ENCODE measurements at regions not wholly inside any gene's neighbourhood (a gene's known extent, or its start where the extent isn't known, plus 50 kb on each side); places are given as distances from the start of the nearest gene placed in this dataset.

DNA sequence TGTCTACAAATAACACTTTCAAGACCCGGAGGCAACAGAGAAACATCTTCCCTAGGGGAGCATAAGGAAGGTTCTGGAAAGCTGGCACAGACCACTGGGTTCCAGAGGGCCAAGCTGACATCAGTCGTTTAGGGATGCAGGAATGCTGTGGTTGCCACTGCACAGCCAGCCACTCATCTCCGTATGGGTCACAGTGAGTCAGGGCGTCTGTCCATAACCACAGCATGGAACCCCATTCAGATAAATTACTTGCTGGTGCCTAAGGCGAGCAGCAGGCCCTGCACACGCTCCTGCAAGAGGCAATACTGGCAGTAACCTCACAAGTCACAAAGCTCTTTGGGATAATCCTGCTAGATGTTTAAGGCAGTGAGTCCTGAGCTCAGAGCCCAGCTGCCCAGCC, 140.9 kb upstream of the UBL3 start:
- no peak for DNase-seq

DNA sequence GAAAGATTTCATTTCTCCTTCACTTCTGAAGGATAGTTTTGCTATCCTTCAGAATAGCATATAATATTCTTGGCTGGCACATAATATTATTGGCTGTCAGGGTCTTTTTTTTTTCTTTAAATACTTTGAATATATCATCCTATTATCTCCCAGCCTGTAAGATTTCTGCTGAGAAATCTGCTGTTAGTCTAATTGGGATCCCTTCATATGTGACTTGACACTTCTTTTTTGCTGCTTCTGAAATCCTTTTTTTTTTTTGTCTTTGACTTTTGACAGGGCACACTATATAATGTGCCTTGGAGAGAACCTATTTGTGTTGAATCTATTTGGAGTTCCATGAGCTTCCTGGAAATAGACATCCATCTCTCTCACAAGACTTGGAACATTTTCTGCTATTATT, 136.9 kb upstream of the UBL3 start:
- no peak for DNase-seq

DNA sequence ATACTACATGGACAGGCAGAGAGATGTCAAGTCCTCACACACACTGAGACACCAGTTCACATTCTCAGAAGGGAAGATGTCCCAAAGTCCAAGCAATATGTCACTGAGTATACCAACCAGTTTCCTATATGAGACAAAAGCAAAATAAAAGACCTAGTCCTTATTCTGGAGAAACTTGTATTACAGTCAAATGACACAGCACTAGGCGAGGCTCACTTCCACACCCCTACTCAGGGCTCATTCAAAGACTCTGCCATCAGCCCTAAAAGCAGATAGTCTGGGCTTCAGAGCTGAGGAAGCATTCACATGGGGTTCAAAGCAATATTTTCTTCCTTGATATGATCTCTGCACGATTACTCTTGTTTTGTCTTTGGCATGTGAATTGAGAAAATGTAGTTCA, 129.9 kb upstream of the UBL3 start:
- no peak for DNase-seq

DNA sequence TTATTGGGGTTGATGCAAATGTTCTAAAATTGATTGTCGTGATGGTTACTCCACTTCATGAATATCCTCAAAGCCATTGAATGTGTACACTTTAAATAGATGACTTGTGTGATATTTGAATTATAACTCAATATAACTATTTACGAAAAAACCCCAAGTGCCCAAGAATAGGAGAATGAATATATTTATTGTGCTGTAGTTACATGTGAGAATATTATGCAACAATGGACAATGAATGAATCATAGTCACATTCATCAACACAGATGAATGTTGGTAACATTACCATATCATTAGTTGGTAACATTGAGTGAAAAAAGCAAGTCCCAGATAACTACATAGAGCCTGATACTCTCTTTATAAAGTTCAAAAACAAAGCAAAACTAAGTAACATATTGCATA, 127.8 kb upstream of the UBL3 start:
- DNase-seq: no peak

DNA sequence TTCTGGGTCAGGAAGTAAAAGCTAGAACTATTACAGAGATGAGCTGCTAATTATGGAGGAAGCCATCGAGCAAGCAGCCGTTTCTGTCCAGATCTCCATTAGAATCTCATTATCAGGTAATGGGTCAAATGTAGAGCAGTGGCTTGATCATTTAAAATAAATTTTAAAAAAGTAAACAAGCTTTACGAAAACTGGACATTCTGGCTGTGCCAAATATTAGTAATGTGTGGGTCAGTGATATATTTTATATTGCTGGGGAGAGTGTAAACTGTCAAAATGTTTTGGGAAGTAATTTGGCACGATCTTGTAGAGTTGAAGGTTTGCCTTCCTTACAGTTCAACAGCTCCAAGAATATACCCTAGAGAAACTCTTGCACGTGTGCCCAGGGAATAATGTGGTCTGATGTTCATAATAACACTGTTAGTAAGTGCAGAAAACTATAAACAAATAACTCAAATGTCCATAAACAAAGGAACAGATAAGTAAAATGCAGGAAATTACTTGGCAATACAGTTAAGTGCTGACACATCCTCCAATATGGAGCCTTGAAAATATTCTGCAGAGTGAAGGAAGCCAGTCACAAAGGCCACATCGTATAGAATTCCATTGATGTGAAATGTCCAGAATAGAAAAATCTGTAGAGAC, 127.2 kb upstream of the UBL3 start:
- no peak for DNase-seq

DNA sequence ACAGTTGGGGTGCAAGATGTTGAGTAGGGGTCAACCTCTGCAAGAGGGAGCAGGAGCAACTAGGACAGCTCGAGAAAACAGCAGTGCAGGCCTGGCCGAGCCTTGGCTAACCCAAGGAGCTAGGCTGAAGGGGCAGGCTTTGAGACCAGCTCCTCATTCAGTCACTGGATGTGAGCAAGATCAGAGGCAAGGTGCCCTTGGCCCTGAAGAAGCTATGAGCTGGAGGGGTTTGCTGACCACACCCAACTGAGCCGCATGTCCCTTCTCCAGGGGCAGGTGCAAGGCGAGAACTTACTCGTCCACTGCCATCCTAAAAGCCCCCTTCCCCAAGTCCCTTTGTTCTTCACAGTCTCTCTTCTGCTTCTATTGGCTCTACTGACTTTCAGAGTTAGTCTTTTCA, 126.1 kb upstream of the UBL3 start:
- no peak for DNase-seq

DNA sequence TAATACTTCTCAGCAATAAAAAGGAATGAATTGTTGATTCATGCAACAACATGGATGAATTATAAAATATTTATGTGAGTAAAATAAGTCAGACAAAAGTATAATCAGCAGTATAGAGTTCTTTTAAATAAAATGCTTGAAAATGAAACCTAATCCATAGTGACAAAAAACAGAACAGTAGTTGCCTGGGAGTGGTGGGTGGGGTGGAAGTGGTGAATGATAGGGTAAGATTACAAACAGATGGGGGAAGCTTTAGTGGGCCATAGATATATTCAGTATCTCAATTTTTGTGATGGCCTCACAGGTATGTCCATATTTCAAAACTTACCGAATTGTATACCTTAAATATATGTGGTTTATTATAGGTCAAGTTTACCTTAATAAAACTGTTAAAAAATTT, 124.9 kb upstream of the UBL3 start:
- DNase-seq: no peak

DNA sequence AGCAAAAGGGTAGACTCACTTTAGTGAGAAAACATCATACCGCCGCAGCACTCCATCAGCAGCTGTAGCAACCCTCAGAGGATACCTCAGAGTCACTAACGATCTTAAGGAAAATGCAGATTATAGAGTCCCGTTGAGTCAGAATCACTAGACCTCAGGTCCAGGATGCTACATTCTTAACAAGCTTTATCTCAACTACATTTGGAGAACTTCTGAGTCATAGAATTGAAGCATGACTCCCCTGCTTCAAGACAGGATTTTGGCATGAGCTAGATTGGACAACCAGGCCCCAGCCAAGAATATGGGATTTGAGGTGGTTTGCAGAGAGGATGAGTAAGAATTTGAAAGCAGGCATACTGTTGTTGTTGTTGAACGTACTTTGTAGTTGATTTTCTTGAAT, 118.9 kb upstream of the UBL3 start:
- DNase-seq: no peak

DNA sequence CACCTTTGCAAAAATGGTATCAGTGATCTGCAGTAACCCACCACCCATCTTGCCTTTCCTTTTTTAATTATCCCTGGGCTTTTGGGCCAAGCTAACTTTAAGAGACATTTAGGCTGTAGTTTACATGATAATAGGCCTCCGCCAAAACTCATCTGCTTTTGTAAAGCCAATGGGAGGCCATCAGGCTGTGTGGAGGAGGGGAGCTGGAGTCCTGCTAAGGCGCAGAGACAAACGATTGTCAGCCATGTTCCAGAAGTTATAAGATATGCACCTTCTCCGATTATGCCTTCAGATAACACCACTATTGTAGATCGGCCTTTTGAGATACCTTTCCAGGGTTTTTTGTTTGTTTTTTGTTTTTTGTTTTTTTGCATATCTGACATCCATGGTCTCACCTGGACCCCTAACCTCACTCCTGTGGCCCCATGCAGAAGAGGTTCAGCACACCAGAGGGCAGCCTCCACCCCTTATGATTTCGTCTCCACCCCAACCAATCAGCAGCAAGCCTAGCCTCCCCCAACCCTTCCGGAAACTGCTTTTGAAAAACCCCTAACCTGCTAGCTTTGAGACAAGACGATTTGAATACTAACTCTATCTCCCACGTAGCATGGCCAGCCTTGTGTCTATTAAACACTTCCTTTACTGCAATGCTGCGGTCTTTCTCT, 113.9 kb upstream of the UBL3 start:
- DNase-seq: no peak

DNA sequence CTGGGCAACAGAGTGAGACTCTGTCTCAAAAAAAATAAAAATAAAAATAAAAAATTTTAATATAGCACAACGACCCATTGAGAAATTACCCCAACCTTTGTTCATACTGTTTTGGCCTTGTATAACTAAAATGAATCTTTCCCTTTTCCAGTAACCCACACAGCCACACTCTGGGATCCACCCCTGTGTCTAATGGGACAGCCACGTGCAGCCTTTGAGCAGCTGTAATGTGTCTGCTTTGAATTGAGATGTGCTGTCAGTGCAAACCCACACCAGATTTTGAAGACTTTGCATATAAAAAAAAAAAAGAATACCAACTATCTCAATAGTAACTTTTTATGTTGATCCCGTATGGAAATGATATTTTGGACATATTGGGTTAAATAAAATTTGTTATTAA, 112.7 kb upstream of the UBL3 start:
- DNase-seq: no peak

DNA sequence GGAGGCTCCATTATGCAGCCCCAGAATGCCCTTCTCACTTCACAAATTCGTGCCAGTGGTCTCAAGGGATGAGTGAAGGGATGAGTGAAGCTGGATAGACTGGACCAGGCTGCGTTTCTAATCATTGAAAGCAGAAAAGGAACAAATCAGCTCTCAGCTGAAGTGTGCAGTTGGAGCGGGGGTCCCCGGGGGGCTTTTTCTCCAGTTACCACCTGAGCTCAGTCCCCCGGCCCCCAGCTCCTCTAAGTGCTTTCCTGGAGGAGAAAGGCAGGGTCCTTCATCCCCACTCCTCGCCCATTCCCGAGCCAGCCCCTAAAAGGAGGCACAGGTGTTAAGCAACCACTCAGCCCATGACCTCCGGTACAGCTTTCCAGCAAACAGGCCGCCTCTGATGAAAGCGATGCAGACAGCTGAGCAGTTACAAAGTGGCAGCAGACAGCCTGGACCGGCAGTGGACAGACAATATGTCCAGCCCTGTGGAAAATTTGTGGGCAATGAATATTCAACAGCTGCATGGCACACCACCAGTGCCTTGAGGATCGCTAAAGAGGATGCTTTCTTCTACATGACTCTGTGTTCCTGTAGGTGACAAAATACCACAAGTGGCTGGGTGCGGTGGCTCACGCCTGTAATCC, 110.7 kb upstream of the UBL3 start:
- no peak for DNase-seq

DNA sequence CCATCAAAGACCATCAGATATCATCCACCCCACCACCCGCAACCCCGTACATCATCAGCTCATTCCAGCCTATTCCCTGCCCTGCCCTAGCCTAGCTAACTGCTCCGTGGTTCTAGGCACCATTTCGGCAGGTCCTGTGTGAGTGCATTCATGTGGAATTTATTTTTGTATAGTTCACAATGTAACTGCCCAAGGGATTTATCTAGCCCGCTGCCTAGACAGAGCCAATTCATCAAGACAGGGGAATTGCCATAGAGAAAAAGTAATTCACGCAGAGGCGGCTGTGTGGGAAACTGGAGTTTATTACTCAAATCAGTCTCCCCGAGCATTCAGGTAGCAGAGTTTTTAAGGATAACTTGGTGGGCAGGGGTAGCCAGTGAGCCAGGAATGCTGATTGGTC, 109.2 kb upstream of the UBL3 start:
- DNase-seq: no peak

DNA sequence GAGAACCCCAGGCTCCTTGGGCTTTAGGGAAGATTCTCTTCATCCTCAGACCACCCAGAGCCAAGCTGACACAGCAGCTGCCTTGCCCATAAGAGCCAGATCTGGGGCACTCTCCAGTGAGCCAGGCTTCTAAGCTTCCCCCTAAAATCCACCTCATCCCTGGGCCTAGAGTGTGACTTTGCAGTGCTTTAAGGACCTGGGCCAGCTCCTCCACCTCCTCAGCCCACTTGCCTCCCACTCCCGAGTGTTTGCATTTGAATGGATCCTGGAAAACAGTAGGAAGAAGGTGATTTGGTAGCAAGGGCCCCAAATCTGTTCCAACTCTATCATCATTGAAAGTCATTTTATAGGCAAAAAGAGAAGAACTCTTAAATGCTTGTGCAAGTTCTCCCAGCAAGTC, 108.7 kb upstream of the UBL3 start:
- no peak for DNase-seq

DNA sequence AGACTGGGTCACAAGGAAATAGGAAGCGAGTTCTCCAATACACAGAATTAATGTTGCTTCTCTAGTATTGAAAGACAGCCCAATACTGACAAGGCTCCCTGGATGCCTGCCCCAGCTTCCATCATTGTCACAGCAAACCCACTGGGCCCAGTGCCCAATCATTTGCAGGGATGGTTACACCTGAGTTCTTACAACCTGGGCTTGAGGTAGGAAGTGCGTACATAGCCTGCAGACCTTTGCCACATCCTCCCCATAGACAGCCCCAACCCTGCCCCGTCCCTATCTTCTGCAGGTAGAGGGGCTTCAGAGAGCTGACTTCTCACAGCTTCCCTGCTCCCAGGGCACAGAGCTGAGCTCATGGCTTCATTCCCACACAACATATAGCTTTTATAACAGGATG, 108.1 kb upstream of the UBL3 start:
- DNase-seq: no peak

DNA sequence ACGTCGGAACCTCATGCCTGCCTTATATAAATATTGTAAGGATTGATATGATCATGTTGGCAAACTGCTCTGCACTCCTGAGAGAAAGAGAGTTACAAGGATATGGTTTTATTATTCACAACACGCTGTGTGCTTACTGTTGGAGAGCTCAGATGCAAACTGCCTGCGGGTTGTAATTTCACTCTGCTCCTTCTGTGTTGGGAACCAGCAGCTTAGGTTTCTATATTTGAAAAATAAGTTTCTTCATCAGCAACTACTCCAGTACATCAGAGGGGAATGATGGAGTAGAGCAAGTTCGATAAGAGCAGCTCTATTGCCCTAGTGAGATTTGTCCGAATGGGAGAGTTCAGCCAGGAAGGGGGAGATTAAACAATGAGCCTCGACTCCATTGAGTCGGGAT, 106.9 kb upstream of the UBL3 start:
- DNase-seq: no peak

DNA sequence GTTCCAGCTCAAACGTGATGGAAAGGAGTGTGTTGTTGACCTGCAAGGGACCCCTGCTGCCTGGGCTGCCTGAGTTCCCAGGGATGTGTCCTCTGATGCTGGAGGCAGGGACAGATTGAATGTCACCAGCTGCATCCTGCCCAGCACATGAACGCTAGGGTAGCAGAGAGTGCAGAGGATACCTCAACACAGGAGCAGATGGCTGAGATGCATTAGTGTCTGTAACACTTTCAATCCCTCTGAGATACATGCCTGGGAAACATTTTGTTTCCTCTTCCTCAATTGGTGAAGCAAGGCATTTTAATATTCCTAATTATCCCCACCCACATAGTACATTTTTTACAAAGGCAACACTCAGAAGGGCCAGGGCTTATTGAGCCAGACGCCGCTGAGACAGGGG, 106.4 kb upstream of the UBL3 start:
- DNase-seq: no peak

DNA sequence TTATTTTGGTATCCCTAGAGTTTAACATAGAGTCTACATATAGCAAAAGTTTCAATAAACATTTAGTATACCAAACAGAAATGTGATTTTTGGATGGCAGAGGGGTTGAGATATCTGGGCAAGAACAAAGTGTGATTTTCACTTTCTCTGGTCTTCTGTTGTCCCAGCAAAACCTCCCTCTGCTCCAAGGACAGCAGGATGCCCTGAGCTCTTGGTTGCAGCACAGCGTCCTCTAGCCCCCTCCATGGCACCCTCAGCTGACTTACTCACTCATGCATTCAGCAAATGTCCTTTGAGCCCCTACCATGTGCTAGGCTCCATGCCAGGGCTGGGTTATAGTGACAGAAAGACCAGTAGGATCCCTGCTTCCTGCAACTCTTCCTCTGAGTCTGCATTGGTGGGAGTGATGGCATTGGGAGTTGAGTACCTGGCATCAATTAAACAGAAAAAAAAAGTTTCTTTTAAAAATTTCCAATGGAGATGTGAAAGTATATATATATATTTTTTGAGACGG, 104.8 kb upstream of the UBL3 start:
- no peak for DNase-seq

DNA sequence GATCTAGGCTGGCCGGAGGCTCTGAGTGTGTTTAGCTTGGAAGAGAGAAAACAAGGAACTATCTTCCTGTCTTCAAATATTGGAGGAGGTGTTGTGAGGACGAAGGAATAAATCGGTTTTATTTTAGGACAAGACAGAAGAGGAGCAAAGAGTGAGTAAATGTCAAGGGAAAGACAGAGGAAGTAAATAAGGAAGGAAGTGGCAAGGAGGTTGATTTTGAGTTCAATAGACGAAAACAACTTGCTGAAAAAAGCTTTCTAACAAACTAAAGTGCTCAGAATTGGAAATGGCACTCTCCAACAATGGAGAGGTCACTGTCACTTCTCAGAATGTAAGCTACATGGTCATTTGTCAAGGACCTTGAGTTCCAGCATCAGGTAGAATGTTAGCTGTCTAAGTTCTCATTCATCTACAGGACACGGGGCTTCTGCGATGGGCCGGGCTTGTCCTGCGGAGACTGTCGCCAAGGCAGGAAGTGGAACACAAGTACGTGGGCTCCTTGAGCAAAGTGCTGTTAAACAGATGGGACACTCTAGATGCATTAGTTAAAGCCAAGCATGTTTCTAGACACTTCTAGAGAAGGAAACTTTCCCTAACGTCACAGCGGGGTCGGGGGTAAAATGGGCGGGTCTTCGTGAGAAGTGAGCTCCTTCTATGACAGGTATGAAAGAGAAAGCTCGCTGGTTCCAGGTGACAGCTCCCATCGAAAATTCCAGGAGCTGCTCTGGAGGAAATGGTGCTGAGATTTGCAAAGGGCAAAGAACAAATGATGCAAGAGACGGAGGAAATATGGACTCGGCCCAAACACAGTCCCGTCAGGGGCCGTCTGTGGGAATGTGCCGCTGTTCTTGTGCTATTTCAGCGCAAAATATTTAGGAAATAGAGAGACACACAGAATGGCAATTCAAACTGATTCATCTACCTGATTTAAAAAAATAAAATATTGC, 103.9 kb upstream of the UBL3 start:
- DNase-seq: no peak

DNA sequence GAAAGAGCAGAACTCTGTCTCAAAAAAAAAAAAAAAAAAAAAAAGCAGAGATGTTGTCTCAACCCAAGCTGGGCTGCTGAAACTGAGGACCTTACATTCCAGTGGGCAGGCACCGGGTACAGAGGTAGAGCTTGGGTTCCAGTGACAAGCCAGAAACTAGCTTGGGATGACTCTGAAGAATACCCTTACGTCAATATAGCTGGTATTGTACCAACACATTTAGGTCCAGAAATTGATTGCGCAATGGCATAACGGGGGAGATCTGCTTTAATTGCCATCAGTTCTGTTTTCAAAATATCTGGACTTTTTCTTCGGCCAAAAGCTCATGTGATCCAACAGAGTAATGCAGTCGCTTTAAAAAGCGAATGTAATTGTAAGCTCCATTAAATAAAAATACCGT, 103.1 kb upstream of the UBL3 start:
- no peak for DNase-seq

DNA sequence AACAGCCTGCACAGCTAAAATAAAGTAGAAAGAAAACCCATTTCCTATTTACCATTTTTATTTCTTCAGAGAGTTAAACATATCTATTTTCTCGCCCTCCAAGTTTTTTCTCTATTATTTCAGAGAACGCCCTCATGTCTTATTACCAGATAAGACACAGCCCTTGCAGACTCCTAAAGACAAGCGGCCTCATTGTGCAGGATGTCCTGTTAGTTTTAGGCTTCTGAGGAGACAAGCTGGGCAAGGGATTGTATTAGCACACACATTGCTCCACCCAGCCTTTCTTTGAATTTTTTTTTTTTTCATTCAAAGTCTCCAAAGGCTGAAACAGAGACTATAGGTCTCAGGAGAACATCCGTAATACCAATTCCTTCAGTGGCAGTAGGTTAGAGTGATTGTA, 101.8 kb upstream of the UBL3 start:
- no peak for DNase-seq

DNA sequence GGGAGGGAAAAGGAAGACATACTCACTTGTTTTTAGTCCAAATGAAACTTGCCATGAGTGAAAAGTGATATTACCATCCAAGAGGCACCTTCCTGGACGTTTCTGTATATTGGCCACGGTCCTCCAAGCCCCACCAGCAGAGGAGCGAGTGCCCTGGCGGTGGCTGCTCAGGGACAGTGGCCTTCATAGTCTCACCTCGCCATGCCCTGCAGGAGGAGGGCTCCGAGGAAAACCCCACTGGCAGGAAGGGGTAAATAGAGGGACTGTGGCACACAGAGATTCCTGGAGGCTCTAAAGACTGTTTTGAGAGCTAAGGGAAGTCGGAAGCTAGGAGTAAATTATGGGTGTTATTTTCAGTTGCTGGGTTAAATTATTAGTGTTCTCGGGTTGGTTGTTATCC, 98.4 kb upstream of the UBL3 start:
- DNase-seq: no peak

DNA sequence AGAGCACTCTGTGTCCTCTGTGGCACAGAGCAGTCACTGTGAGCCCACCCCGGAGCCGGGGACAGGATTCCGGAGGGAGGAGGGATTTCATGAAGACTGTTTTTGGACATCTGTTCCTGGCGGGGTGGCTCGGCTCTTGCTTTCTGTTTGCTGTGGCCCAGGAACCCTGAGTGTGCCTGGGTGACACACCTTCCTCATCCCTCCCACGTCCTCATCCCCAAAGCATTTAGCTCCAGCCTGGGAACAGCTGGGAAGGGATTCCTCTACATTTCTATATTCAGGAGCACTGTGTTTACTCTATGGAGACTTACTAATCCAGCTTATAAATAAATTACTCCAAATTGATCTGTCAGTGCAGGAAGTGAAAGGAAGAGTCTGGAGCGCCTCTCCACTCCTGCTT, 97.8 kb upstream of the UBL3 start:
- no peak for DNase-seq

DNA sequence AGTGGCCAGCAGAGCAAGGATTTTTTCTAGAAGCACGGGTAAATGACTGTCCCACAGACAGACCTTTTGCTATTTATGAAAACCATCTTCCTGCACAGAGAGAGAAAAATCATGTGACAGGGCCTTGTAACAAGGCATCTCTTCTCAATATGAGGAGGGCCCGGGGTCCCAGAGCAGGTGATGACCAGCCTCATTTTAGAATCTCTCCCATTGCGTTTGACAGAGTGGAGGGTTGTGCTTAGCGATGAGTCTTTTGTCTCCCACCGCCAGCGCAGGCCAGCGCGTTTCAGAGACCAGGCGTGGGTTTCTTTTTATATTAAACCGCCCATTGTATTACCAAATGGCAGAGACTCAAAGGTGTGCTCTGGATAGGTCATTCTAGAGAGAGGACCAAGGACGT, 97.4 kb upstream of the UBL3 start:
- no peak for DNase-seq

DNA sequence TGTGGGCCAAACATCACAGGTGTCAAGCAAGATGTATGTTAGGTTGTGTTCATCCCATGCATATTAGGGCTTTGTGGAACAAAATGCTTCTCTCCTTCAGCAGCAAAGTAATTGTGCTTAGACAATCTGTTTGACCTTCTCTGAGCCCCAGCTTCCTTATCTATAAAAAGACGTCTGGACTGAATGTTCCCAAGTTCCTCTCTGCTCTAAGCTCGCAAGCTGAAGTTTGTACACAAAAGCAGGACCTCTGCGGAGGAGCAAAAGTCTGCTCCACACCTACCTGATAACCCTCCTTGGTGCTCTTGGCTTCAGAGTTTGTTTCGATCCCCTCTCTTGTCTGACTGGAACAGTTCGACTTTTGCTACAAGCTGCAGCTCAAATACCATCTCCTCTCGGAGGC, 95.7 kb upstream of the UBL3 start:
- no peak for DNase-seq
